ENCODE measurements at regions not wholly inside any gene's neighbourhood (a gene's known extent, or its start where the extent isn't known, plus 50 kb on each side); places are given as distances from the start of the nearest gene placed in this dataset.

DNA sequence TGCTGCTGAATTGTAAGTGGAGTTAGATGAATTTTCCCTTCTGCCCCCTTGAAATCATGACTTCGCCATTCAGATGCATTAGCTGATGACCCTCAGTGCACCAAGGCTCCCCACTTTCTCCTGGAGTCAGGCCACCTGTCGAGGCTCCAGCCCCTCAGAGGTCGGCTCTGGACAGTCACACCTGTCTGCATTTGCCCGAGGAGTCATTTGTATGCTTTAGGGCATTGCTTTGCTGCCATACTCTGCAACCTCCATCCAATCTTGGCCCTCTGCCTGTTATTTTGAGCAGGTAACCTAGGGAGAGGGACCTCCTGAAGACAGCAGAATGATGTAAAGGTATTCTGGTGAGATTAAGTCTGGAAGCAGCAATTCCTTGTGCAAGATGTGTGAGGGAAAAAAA, 144.8 kb downstream of the MACROH2A1 start:
- TF ChIP-seq EZH2 (IDR thresholded peaks at IDR 0.05) (no peak), POLR2AphosphoS5 (IDR thresholded peaks at IDR 0.05; ENCODE audit: borderline replicate concordance, low read depth, low read length) (no peak), FOXP2 (optimal IDR thresholded peaks at IDR 0.05; ENCODE audit: control extremely low read depth, extremely low read length, insufficient read depth) (no peak)

Measured in SK-N-MC (cell line).